ENCODE measurements at regions not wholly inside any gene's neighbourhood (a gene's known extent, or its start where the extent isn't known, plus 50 kb on each side); places are given as distances from the start of the nearest gene placed in this dataset.

DNA sequence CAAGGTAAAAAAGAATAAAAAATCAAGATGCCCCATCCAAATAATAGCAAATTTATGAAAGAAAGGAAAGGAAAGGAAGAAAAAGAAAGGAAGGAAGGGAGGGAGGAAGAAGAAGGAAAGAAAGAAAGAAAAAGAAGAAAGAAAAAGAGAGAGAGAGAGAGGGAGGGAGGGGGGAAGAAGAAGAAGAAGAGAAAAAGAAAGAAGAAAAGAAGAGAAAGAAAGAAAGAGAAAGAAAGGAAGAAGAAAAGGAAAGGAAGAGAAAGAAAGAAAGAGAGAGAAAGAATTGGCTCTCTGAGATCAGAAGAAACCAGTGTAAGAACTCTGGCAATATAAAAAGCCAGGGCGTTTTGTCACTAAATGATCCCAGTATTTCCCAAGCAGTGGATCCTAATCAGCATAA, 401.7 kb downstream of the EPHA7 start:
- TF ChIP-seq, protein P1, sequence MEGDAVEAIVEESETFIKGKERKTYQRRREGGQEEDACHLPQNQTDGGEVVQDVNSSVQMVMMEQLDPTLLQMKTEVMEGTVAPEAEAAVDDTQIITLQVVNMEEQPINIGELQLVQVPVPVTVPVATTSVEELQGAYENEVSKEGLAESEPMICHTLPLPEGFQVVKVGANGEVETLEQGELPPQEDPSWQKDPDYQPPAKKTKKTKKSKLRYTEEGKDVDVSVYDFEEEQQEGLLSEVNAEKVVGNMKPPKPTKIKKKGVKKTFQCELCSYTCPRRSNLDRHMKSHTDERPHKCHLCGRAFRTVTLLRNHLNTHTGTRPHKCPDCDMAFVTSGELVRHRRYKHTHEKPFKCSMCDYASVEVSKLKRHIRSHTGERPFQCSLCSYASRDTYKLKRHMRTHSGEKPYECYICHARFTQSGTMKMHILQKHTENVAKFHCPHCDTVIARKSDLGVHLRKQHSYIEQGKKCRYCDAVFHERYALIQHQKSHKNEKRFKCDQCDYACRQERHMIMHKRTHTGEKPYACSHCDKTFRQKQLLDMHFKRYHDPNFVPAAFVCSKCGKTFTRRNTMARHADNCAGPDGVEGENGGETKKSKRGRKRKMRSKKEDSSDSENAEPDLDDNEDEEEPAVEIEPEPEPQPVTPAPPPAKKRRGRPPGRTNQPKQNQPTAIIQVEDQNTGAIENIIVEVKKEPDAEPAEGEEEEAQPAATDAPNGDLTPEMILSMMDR (IDR thresholded peaks at IDR 0.05; ENCODE audit: low read depth, low read length, missing input control) = no peak
- TF ChIP-seq, protein P2, sequence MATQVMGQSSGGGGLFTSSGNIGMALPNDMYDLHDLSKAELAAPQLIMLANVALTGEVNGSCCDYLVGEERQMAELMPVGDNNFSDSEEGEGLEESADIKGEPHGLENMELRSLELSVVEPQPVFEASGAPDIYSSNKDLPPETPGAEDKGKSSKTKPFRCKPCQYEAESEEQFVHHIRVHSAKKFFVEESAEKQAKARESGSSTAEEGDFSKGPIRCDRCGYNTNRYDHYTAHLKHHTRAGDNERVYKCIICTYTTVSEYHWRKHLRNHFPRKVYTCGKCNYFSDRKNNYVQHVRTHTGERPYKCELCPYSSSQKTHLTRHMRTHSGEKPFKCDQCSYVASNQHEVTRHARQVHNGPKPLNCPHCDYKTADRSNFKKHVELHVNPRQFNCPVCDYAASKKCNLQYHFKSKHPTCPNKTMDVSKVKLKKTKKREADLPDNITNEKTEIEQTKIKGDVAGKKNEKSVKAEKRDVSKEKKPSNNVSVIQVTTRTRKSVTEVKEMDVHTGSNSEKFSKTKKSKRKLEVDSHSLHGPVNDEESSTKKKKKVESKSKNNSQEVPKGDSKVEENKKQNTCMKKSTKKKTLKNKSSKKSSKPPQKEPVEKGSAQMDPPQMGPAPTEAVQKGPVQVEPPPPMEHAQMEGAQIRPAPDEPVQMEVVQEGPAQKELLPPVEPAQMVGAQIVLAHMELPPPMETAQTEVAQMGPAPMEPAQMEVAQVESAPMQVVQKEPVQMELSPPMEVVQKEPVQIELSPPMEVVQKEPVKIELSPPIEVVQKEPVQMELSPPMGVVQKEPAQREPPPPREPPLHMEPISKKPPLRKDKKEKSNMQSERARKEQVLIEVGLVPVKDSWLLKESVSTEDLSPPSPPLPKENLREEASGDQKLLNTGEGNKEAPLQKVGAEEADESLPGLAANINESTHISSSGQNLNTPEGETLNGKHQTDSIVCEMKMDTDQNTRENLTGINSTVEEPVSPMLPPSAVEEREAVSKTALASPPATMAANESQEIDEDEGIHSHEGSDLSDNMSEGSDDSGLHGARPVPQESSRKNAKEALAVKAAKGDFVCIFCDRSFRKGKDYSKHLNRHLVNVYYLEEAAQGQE (IDR thresholded peaks at IDR 0.05) = no peak
- no peak for TF ChIP-seq YY1 (IDR thresholded peaks at IDR 0.05)
- TF ChIP-seq, protein P3, sequence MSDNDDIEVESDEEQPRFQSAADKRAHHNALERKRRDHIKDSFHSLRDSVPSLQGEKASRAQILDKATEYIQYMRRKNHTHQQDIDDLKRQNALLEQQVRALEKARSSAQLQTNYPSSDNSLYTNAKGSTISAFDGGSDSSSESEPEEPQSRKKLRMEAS (IDR thresholded peaks at IDR 0.05) = no peak
- TF ChIP-seq, protein P4, sequence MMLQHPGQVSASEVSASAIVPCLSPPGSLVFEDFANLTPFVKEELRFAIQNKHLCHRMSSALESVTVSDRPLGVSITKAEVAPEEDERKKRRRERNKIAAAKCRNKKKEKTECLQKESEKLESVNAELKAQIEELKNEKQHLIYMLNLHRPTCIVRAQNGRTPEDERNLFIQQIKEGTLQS (IDR thresholded peaks at IDR 0.05) = no peak
- no peak for TF ChIP-seq SP1 (IDR thresholded peaks at IDR 0.05)
- TF ChIP-seq RAD21 (IDR thresholded peaks at IDR 0.05) = no peak
- TF ChIP-seq HNF4A (conservative IDR thresholded peaks at IDR 0.05) = no peak
- no peak for TF ChIP-seq FOXA1 (IDR thresholded peaks at IDR 0.05)
- TF ChIP-seq RXRA (IDR thresholded peaks at IDR 0.05) = no peak
- TF ChIP-seq, protein P5, sequence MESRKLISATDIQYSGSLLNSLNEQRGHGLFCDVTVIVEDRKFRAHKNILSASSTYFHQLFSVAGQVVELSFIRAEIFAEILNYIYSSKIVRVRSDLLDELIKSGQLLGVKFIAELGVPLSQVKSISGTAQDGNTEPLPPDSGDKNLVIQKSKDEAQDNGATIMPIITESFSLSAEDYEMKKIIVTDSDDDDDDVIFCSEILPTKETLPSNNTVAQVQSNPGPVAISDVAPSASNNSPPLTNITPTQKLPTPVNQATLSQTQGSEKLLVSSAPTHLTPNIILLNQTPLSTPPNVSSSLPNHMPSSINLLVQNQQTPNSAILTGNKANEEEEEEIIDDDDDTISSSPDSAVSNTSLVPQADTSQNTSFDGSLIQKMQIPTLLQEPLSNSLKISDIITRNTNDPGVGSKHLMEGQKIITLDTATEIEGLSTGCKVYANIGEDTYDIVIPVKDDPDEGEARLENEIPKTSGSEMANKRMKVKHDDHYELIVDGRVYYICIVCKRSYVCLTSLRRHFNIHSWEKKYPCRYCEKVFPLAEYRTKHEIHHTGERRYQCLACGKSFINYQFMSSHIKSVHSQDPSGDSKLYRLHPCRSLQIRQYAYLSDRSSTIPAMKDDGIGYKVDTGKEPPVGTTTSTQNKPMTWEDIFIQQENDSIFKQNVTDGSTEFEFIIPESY (IDR thresholded peaks at IDR 0.05) = no peak
- TF ChIP-seq EGR1 (IDR thresholded peaks at IDR 0.05; ENCODE audit: low read depth in 2 of 2) = no peak
- no peak for TF ChIP-seq TAF1 (conservative IDR thresholded peaks at IDR 0.05)

Measured in liver (tissue), 3 donors.